ENCODE measurements at regions not wholly inside any gene's neighbourhood (a gene's known extent, or its start where the extent isn't known, plus 50 kb on each side); places are given as distances from the start of the nearest gene placed in this dataset.

DNA sequence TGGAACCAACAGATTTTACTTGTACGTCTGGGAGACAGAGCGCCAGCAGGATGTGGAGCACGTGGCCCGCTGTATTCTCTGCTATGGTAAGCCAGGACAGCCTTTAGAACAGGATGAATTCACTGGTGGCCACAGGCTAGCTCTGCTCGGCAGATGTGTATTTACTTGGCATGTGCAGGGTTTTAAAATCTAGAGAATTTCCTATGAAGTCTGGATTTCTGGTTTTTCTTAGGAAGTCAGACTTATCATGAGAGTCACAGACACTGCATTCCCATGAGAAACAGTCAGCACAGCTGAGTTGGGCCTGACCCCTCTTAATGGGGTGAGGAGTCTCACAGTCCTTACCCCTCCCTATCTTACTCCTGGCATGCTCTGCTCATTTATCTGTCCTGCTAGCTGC is 84.6 kb upstream of the COL6A5 start:
- no peak for DNase-seq (ENCODE audit: low read depth)

DNA sequence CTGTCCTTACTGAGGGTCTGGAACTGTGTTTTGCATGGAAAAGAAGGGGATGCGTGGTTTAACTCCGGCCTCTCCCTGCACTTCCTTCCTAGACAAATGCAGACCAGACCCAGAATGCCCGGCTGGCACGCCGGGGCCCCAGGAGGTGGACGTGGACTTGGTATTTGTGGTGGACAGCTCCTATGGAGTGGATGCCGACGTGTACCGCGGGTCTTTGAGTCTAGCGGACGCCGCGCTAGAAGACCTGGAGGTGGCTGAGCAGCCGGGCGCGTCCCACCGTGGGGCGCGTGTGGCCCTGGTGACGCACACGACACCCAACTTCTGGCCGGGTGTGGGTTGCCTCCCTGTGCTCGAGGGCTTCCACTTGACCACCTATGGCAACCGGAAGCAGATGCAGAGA is 81.8 kb upstream of the COL6A5 start:
- no peak for DNase-seq (ENCODE audit: low read depth)

DNA sequence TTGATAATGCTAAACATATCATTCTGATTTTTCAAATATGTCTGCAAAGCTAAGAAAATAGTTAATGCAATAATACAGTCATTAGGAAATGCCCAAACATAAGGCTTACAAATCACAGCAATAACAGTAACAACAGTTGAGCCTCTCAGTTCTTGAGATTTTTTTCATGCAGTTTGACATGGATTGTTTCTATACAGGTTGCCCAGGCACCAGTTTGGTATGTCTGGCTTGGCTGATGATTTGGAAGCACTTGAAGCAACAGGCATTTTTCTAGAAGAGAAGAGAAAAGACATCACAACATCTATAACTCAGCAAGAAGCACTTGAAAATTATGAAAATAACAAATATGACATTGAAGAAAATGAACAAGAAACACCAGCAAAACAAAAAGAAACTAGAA is 78.7 kb upstream of the COL6A5 start:
- DNase-seq (ENCODE audit: low read depth), result no peak

DNA sequence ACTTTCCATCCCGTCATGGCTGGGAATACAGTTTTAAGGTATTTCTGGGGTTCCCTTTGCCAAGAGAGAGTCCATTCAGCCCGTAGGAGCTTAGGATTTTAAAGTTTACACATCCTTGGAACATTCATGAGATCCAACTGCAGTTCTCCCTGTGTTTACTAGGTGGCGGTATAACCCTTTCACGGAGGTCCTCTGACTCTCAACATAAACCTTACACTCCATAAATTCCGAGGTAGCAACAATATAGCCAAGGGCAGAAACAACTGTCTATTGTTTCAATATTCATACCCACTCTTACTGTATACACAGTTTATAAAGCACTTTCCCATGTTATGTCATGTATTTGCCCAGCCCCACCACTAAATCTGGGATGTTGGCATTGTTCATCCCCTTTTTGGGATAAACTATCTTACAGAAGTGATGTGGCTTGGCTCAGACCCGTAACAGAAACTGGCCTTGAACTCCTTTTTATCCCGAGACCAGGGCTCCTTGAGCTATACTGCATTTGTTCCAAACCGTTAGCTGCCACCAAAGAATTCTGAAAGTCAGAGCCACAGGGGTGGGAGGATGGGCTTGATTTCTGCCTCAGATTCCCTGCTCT is 69.2 kb upstream of the COL6A5 start:
- DNase-seq (ENCODE audit: low read depth), result peak; percentile 17

DNA sequence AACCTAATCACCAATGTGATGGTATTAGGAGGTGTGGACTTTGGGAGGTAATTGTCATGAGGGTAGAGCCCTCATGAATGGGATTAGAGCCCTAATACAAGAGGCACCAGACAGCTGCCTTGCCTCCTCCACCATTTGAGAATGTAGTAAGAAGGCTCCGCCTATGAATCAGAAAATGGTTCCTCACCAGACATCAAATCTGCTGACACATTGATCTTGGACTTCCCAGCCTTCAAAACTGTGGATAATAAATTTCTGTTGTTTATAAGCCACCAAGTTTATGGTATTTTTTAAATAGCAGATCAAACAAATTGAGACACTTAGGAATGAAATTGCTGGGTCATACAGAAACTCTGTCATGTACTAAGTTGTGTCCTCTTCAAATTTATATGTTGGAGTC is 56.8 kb upstream of the COL6A5 start:
- no peak for DNase-seq (ENCODE audit: low read depth)

DNA sequence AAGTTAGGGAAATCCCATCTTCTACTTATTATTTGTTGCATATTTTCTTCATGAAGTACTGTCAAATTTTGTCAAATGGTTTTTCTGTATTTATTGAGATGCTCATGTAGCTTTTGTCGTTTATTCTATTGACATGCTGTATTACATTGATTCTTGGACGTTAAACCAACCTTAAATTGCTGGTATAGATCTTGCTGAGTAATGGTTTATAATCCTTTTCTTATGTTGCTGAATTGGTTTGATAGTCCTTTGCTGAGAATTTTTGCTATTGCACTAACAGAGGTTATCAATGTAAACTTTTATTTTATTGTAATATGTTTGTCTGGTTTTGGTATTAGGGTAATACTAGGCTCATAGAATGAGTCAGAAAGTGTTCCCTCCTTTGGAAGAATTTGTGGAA is 54.3 kb upstream of the COL6A5 start:
- DNase-seq (ENCODE audit: low read depth), result no peak

DNA sequence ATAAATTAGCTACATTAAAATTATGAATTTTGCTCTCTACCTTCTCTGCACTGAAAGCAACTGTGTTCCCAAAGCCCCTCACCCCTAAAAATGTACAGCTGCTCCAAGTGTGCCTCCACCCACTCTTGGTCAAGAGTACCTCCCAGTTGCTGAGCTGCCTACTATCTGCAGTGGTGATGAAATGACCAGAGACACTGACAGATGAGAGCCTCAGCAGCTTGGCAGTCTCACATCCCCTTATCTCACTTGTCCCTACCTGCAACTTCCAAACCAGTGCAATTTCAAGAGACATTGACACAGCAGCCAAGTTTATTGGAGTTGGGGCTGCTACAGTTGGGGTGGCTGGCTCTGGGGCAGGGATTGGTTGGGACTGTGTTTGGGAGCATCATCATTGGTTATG is 52.2 kb upstream of the COL6A5 start:
- no peak for DNase-seq (ENCODE audit: low read depth)

Data from HS-27A (cell line).